Psoas muscle (tissue), 7 donors: ENCODE measurements at regions not wholly inside any gene's neighbourhood (a gene's known extent, or its start where the extent isn't known, plus 50 kb on each side); places are given as distances from the start of the nearest gene placed in this dataset.
"Not testable (repeated sequence)": the region's sequence is repeated elsewhere in the genome, so short reads cannot be mapped to it uniquely, and the experiment has no call there.

Source experiments
- ATAC-seq, 4 donors: fragments of 200-7000 bp; cut with Tn5 transposase; one replicate each; pipeline ENCODE4 v1.9.1; 2020; ENCODE audit warnings: moderate library complexity in 3 of 4, mild to moderate bottlenecking in 2 of 4
- DNase-seq, 2 donors: peaks; one replicate each; pipeline ENCODE4 v3.0.0-alpha.2; 2020
- H3K27ac ChIP-seq: fragments of 200-600 bp; one replicate; pipeline ENCODE4 v1.8.0; 2022
- H3K27me3 ChIP-seq, 3 donors: fragments of 200-600 bp in 1 of 3; one replicate each; pipeline versions ENCODE4 v1.6.1 to v1.8.0; 2013 to 2022; ENCODE audit warnings: low read length in 2 of 3, mild to moderate bottlenecking in 2 of 3, moderate library complexity in 1 of 3; ENCODE audit not compliant: insufficient read depth in 3 of 3
- H3K36me3 ChIP-seq, 2 donors: fragments of 200-600 bp in 1 of 2; one replicate each; pipeline versions ENCODE4 v1.6.1 to v1.8.0; 2013 to 2022; ENCODE audit warnings: low read depth in 1 of 2, mild to moderate bottlenecking in 1 of 2, moderate library complexity in 1 of 2; ENCODE audit not compliant: insufficient read depth in 1 of 2
- H3K4me1 ChIP-seq: fragments of 200-600 bp; one replicate; pipeline ENCODE4 v1.8.0; 2022
- H3K4me3 ChIP-seq: fragments of 200-600 bp; one replicate; pipeline ENCODE4 v1.8.0; 2022; ENCODE audit warnings: mild to moderate bottlenecking
- H3K9me3 ChIP-seq: fragments of 200-600 bp; one replicate; pipeline ENCODE4 v1.8.0; 2022
- CTCF ChIP-seq: fragments of 200-600 bp; IDR thresholded peaks from one replicate; pipeline ENCODE4 v1.8.0; 2022; ENCODE audit warnings: antibody characterized with exemption
- WGBS, 3 donors: extraction: QIAGEN DNeasy Blood & Tissue Kit; methylation state at CpG; one replicate each; pipeline versions ENCODE4 v1.1.6 to v1.1.7; 2013; 5-methylcytosine and 5-hydroxymethylcytosine counted together
- intact Hi-C, 2 donors: fragments of 100-400 bp; cut with DNase I; formaldehyde crosslinking; loops; one replicate each; pipeline versions ENCODE4 v1.11.0 to v1.14.2; 2022
- donor health status: healthy with polysubstance abuse.
- donor health status: DM: no; HTN: no; CAD: no; lungs with moderate emphysema.
- donor health status: Bipolar disorder and iron deficiency.
- donor health status: healthy.
- donor health status: DM: yes; HTN: yes; CAD: no.
- donor health status: DM: no; HTN: no; CAD: no.
- donor health status: DM: yes; HTN: yes; CAD: no.

DNA sequence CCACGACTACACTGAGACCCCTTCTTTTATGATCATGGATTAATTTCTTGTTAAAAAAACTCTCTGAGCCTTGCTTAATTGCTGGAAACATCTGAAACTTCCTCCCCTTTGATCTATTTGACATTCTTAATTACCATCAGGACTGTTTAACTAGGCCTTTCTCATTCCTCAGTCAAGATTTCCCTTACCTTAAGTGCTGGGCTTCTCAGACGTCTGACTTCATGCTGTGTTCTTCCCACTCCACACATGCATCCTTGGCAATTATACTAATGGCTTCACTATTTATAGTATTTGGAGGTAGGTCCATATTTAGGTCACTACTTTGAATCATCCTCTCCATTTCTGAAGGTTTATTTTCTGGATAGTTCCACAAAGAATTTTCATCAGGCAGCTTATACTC is 341.3 kb upstream of the TMPRSS15 start:
- Histone ChIP-seq H3K27me3 (no peaks in the 10 kb centered on the region), H3K4me1 (no peaks in the 10 kb centered on the region), H3K9me3 (no peaks in the 10 kb centered on the region), H3K27ac (no peak overlapping the region), H3K36me3 (no peaks in the 10 kb centered on the region), H3K4me3 (no peak overlapping the region)
- WGBS, 3 donors = 23 to 30% (median 27%) methylated on average over 2 of the region's 2 CpGs
- intact Hi-C loops = no loop called here
- TF ChIP-seq CTCF = no peak
- no peak for DNase-seq
- ATAC-seq = no peak

- H3K4me3 ChIP-seq, H3K36me3 ChIP-seq, ATAC-seq, DNase-seq, H3K4me1 ChIP-seq, intact Hi-C loops, H3K27me3 ChIP-seq, H3K9me3 ChIP-seq, H3K27ac ChIP-seq: not testable (repeated sequence)
- 89 to 93% (median 92%) methylated on average over 15 of the region's 15 CpGs for WGBS, 3 donors
Measured at GRCh38 chr21:18752894-18753293, 349.3 kb upstream of the TMPRSS15 start.

DNA sequence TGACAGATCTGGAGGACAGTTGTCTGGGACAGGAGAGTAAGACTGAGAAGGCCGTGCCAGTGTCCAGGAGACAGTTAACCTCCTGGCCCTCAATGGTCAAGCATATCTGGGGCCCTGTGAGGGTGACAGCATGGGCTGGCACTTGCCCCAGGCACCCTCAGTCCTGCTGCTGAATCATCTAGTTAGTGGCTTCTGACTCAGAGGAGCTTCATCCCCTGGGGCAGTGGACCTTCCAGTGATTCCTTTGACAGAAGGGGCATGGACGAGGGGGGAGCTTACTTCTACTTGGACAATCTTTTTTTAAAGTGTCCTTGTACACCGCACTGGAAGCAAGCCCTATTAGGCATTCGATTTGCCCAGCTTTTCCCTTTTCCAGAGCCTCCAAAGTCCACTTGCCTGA is 352.7 kb upstream of the TMPRSS15 start:
- H3K36me3 ChIP-seq, ATAC-seq, H3K4me1 ChIP-seq, intact Hi-C loops, H3K27me3 ChIP-seq, H3K27ac ChIP-seq, DNase-seq, H3K9me3 ChIP-seq, H3K4me3 ChIP-seq: not testable (repeated sequence)
- 71 to 79% (median 75%) methylated on average over 4 of the region's 4 CpGs for WGBS, 3 donors

DNA sequence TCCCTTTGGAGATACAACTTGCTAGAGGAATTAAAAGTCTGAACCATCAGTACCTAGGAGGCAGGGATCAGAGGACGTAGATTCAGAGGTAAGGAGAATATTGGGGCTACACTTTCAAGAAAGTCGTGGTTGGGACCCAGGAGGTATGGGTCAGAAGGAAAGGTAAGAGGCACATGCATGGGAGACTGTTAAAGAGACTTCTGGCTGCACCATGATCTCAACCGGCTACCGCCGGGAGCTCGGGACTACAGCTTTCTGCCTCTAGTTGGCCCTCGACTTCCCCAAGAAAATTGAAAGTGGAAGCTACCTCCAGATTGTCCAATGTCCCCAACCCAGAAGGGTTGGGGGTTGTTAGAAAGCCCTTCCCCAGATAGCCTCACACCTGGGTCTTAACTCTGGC is 355.7 kb upstream of the TMPRSS15 start:
- H3K9me3 ChIP-seq = no peaks in the 10 kb centered on the region
- no peak overlapping the region for H3K4me3 ChIP-seq
- 84 to 91% (median 91%) methylated on average over 7 of the region's 7 CpGs for WGBS, 3 donors
- H3K4me1 ChIP-seq = no peaks in the 10 kb centered on the region
- no peaks in the 10 kb centered on the region for H3K27me3 ChIP-seq
- no peaks in the 10 kb centered on the region for H3K36me3 ChIP-seq
- H3K27ac ChIP-seq = no peak overlapping the region
- TF ChIP-seq CTCF = no peak
- DNase-seq = no peak
- intact Hi-C loops = no loop called here
- ATAC-seq = no peak

GRCh38 chr21:18759751-18760161 is 356.2 kb upstream of the TMPRSS15 start:
- Histone ChIP-seq H3K9me3 (no peaks in the 10 kb centered on the region), H3K4me3 (no peak overlapping the region), H3K4me1 (no peaks in the 10 kb centered on the region), H3K36me3 (no peaks in the 10 kb centered on the region), H3K27ac (no peak overlapping the region), H3K27me3 (no peaks in the 10 kb centered on the region)
- TF ChIP-seq CTCF = no peak
- DNase-seq = no peak
- intact Hi-C loops = no loop called here
- ATAC-seq = no peak
- WGBS, 3 donors = 93 to 95% (median 95%) methylated on average over 17 of the region's 17 CpGs

- no peaks in the 10 kb centered on the region for H3K36me3 ChIP-seq
- H3K27me3 ChIP-seq = no peaks in the 10 kb centered on the region
- no peaks in the 10 kb centered on the region for H3K9me3 ChIP-seq
- no peak for TF ChIP-seq CTCF
- no peaks in the 10 kb centered on the region for H3K4me1 ChIP-seq
- DNase-seq (no peak), ATAC-seq (no peak)
- no peak overlapping the region for H3K4me3 ChIP-seq
- 81 to 90% (median 86%) methylated on average over 5 of the region's 5 CpGs for WGBS, 3 donors
- intact Hi-C loops = no loop called here
- no peak overlapping the region for H3K27ac ChIP-seq
Measured at GRCh38 chr21:18760247-18760646, 356.7 kb upstream of the TMPRSS15 start.
